Hematopoietic multipotent progenitor cell treated with erythropoietin and hydrocortisone succinate and interleukin-3 and kit ligand, for 17 days (in vitro differentiated cells): ENCODE measurements at regions not wholly inside any gene's neighbourhood (a gene's known extent, or its start where the extent isn't known, plus 50 kb on each side); places are given as distances from the start of the nearest gene placed in this dataset.

ENCODE experiments used
- DNase-seq: peaks from one replicate; pipeline ENCODE4 v3.0.0-alpha.2; 2015; ENCODE audit warnings: low spot score

DNA sequence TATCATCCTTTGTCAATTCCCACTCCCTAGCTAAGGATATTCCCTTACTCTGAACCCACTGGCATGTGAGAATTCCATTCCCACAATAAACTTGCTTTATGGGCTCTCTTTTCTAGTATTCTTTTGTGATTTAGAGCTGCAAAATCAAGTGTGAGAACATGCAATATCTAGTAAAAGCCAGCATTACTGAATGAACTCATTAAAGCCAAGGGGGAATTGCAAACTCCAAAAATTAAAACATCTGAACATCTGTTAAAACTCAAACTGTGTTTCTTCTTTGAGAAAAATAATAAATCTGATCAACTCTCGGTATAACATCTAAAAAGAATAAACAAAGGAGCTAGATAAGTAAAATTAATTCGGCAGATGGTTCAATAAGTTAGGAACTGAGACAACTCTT is 53.1 kb upstream of the MPDZ start:
- no peak for DNase-seq

DNA sequence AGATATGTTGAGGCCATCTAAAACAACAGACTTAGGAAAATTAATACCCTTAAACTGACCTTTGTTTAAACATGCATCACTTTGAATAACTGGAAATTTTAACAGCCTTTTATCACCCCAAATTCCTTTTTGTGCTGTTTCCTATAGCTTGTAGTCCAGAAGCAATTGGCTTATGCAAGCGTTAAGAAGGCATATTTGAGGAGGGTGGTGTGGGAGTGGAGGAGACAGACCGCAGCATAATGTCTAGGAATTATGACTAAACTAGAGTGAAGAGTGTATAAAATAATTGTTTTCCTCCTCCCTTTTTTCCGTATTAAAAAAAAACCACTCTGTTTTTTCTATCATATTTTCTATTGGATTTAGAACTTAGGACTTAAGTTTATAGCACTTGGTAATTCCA is 51.8 kb upstream of the MPDZ start:
- DNase-seq: no peak

DNA sequence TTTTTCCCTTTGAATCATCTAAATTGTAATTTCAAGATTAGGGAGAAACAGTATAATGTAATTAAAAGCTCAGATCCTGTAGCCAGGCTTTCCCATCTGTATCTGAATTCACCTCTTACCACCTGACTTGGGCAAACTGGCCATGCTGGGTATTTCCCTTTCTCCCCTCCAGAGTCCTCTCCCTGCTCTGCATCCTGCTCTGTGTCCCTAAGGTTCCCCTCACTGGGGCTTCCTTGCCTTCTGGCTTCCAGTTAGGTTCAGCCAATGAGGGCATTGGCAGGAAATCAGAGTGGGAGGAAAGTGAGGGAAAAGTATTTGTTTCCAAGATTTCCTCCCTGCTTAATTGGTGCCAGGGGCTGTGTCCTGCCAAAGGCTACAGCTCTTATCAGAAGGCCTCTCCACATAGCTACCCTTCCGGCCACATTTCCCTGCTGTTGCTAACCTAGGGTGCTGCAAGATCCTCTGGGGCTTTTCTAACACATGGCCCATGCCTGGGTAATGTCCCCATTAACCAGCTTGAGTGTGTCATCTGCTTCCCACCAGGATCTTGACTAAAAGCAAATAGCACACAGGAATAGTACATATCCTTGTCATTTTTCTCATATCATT is 51.0 kb upstream of the MPDZ start:
- DNase-seq: no peak
